ENCODE measurements at regions not wholly inside any gene's neighbourhood (a gene's known extent, or its start where the extent isn't known, plus 50 kb on each side); places are given as distances from the start of the nearest gene placed in this dataset.

DNA sequence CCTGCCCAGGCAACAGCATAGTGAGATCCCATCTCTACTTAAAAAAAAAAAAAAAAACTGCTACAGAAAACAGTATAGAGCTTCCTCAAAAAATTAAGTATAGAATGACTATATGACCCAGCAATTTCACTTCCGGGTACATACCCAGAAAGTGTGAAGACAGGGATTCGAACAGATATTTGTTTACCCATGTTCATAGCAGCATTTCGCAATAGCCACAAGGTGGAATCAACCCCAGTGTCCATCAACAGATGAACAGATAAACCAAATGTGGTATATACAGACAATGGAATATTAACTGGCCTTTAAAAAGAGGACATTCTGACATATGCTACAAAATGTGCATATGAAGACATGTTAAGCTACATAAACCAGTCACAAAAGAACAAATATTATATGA lies 95.5 kb downstream of the CHD9NB start:
- no peak for TF ChIP-seq CTCF (IDR thresholded peaks at IDR 0.05)
- no peak for TF ChIP-seq EP300 (IDR thresholded peaks at IDR 0.05; ENCODE audit: low read depth)

Measured in transverse colon (tissue), 3 donors.